Liver (tissue), 8 donors: ENCODE measurements at regions not wholly inside any gene's neighbourhood (a gene's known extent, or its start where the extent isn't known, plus 50 kb on each side); places are given as distances from the start of the nearest gene placed in this dataset.

Experiments
- DNase-seq: peaks from one replicate; pipeline ENCODE4 v3.0.0-alpha.2; 2017; ENCODE audit warnings: low spot score
- H3K27ac ChIP-seq, 2 donors: one replicate each; pipeline ENCODE4 v1.7.0; 2013; ENCODE audit warnings: inconsistent platforms in 2 of 2, low read length in 2 of 2, control low read depth in 1 of 2, low read depth in 1 of 2, mild to moderate bottlenecking in 1 of 2
- H3K27me3 ChIP-seq, 4 donors: one replicate each; pipeline versions ENCODE4 v1.6.1 to v1.7.0; 2013; ENCODE audit warnings: low read length in 3 of 4, inconsistent platforms in 1 of 4, mild to moderate bottlenecking in 1 of 4, moderate library complexity in 1 of 4; ENCODE audit not compliant: control insufficient read depth in 4 of 4, insufficient read depth in 4 of 4
- H3K36me3 ChIP-seq, 4 donors: one replicate each; pipeline versions ENCODE4 v1.6.1 to v1.7.0; 2013; ENCODE audit warnings: low read length in 3 of 4, mild to moderate bottlenecking in 3 of 4, low read depth in 1 of 4, moderate library complexity in 1 of 4; ENCODE audit not compliant: control insufficient read depth in 4 of 4, insufficient read depth in 3 of 4
- H3K4me1 ChIP-seq, 4 donors: one replicate each; pipeline versions ENCODE4 v1.6.1 to v1.7.0; 2013; ENCODE audit warnings: low read length in 3 of 4, mild to moderate bottlenecking in 3 of 4, moderate library complexity in 1 of 4; ENCODE audit not compliant: control insufficient read depth in 4 of 4, insufficient read depth in 4 of 4
- H3K4me3 ChIP-seq, 3 donors: one replicate each; pipeline versions ENCODE4 v1.6.1 to v1.7.0; 2013; ENCODE audit warnings: low read length in 3 of 3, control low read depth in 1 of 3, low read depth in 1 of 3, mild to moderate bottlenecking in 1 of 3
- H3K9ac ChIP-seq, 2 donors: one replicate each; pipeline ENCODE4 v1.7.0; 2013; ENCODE audit warnings: low read length in 2 of 2, mild to moderate bottlenecking in 2 of 2, moderate library complexity in 2 of 2, control low read depth in 1 of 2, low read depth in 1 of 2
- H3K9me3 ChIP-seq, 4 donors: one replicate each; pipeline versions ENCODE4 v1.6.1 to v1.7.0; 2013; ENCODE audit warnings: low read length in 3 of 4; ENCODE audit not compliant: control insufficient read depth in 4 of 4
- EGR1 ChIP-seq, 2 donors: IDR thresholded peaks; 2 replicates each; pipeline ENCODE4 v1.6.1; 2016 to 2018; ENCODE audit warnings: antibody characterized with exemption in 2 of 2, low read depth in 2 of 2
- FOXA1 ChIP-seq: IDR thresholded peaks from 2 replicates; pipeline ENCODE4 v1.6.1; 2016; ENCODE audit warnings: antibody characterized with exemption
- FOXA2 ChIP-seq: IDR thresholded peaks from 2 replicates; pipeline ENCODE4 v1.6.1; 2016; ENCODE audit warnings: antibody characterized with exemption
- GABPA ChIP-seq, 2 donors: IDR thresholded peaks in 1 of 2; conservative IDR thresholded peaks in 1 of 2; 2 replicates each; pipeline ENCODE4 v1.6.1; 2016; ENCODE audit warnings: antibody characterized with exemption in 2 of 2, mild to moderate bottlenecking in 1 of 2, moderate library complexity in 1 of 2
- HNF4A ChIP-seq, 2 donors: conservative IDR thresholded peaks; 2 replicates each; pipeline ENCODE4 v1.6.1; 2016; ENCODE audit warnings: antibody characterized with exemption in 2 of 2, mild to moderate bottlenecking in 2 of 2
- HNF4G ChIP-seq: IDR thresholded peaks from 2 replicates; pipeline ENCODE4 v1.6.1; 2016; ENCODE audit warnings: antibody characterized with exemption
- JUND ChIP-seq, 2 donors: IDR thresholded peaks; 2 replicates each; pipeline ENCODE4 v1.6.1; 2016; ENCODE audit warnings: antibody characterized with exemption in 2 of 2
- NR2F2 ChIP-seq: IDR thresholded peaks from 2 replicates; pipeline ENCODE4 v1.6.1; 2016; ENCODE audit warnings: antibody characterized with exemption
- RAD21 ChIP-seq, 2 donors: IDR thresholded peaks; 2 replicates each; pipeline ENCODE4 v1.6.1; 2016; ENCODE audit warnings: antibody characterized with exemption in 2 of 2, mild to moderate bottlenecking in 2 of 2
- RXRA ChIP-seq, 2 donors: IDR thresholded peaks; 2 replicates each; pipeline ENCODE4 v1.6.1; 2017 to 2018; ENCODE audit warnings: antibody characterized with exemption in 2 of 2, mild to moderate bottlenecking in 1 of 2
- SP1 ChIP-seq: IDR thresholded peaks from 2 replicates; pipeline ENCODE4 v1.6.1; 2018; ENCODE audit warnings: antibody characterized with exemption, mild to moderate bottlenecking
- TAF1 ChIP-seq: conservative IDR thresholded peaks from 2 replicates; pipeline ENCODE4 v1.6.1; 2016; ENCODE audit warnings: antibody characterized with exemption, mild to moderate bottlenecking
- YY1 ChIP-seq: IDR thresholded peaks from 2 replicates; pipeline ENCODE4 v1.6.1; 2016; ENCODE audit warnings: antibody characterized with exemption, mild to moderate bottlenecking
- WGBS: extraction: QIAGEN DNeasy Blood & Tissue Kit; methylation state at CpG from one replicate; pipeline ENCODE4 v1.1.7; 2013; 5-methylcytosine and 5-hydroxymethylcytosine counted together
- TF ChIP-seq, protein P1 (sequence below): fragments of 150-350 bp; IDR thresholded peaks from 2 replicates; pipeline ENCODE4 v1.5.1; 2017; ENCODE audit warnings: improper control_type of control experiment, low read depth, low read length; ENCODE audit not compliant: missing input control
- TF ChIP-seq, protein P2 (sequence below): IDR thresholded peaks from 2 replicates; pipeline ENCODE4 v1.6.1; 2016; ENCODE audit warnings: antibody characterized with exemption
- TF ChIP-seq, protein P3 (sequence below): IDR thresholded peaks from 2 replicates; pipeline ENCODE4 v1.6.1; 2016; ENCODE audit warnings: antibody characterized with exemption, mild to moderate bottlenecking
- TF ChIP-seq, protein P4 (sequence below): IDR thresholded peaks from 2 replicates; pipeline ENCODE4 v1.6.1; 2016; ENCODE audit warnings: antibody characterized with exemption
- TF ChIP-seq, protein P5 (sequence below): IDR thresholded peaks from 2 replicates; pipeline ENCODE4 v1.6.1; 2016; ENCODE audit warnings: antibody characterized with exemption
- donor health status: healthy.
- donor health status: healthy.
- donor health status: healthy.
- donor health status: healthy.
- donor health status: healthy.

DNA sequence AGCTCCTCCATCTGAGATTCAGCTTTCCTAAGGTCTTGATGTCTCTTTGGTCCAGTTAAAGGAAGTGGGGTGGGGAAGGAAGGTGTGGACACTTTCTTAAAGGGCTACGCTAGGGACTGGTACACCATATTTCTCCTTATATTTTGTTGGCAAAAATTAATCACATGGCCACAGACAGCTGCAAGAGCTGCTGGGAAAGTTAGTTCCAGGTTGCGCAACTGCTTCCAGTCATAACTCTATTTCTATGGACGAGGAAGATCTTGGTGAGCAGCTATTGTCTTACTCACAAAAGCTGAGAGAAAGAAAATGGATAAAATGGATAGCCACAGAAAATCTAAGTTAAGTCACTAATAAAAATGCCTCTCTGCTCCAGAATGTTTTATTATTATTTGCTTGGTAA lies 60.7 kb upstream of the PPM1B start:
- DNase-seq, result no peak
- Histone ChIP-seq H3K27me3 (no peaks in the 10 kb centered on the region), H3K9me3 (no peaks in the 10 kb centered on the region), H3K36me3 (no peaks in the 10 kb centered on the region), H3K9ac (no peak overlapping the region), H3K4me1 (peaks cover 0 to 3% (median 0%) of the 10 kb centered on the region in 4 donors), H3K4me3 (no peak overlapping the region), H3K27ac (no peak overlapping the region)
- TF ChIP-seq, protein P1, sequence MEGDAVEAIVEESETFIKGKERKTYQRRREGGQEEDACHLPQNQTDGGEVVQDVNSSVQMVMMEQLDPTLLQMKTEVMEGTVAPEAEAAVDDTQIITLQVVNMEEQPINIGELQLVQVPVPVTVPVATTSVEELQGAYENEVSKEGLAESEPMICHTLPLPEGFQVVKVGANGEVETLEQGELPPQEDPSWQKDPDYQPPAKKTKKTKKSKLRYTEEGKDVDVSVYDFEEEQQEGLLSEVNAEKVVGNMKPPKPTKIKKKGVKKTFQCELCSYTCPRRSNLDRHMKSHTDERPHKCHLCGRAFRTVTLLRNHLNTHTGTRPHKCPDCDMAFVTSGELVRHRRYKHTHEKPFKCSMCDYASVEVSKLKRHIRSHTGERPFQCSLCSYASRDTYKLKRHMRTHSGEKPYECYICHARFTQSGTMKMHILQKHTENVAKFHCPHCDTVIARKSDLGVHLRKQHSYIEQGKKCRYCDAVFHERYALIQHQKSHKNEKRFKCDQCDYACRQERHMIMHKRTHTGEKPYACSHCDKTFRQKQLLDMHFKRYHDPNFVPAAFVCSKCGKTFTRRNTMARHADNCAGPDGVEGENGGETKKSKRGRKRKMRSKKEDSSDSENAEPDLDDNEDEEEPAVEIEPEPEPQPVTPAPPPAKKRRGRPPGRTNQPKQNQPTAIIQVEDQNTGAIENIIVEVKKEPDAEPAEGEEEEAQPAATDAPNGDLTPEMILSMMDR, result no peak
- TF ChIP-seq SP1 (no peak), YY1 (no peak), FOXA1 (no peak), TAF1 (no peak), HNF4G (no peak), GABPA (IDR thresholded peaks at IDR 0.05 in 1 of 2, conservative IDR thresholded peaks at IDR 0.05 in 1 of 2) (no peak), NR2F2 (no peak)
- TF ChIP-seq, protein P2, sequence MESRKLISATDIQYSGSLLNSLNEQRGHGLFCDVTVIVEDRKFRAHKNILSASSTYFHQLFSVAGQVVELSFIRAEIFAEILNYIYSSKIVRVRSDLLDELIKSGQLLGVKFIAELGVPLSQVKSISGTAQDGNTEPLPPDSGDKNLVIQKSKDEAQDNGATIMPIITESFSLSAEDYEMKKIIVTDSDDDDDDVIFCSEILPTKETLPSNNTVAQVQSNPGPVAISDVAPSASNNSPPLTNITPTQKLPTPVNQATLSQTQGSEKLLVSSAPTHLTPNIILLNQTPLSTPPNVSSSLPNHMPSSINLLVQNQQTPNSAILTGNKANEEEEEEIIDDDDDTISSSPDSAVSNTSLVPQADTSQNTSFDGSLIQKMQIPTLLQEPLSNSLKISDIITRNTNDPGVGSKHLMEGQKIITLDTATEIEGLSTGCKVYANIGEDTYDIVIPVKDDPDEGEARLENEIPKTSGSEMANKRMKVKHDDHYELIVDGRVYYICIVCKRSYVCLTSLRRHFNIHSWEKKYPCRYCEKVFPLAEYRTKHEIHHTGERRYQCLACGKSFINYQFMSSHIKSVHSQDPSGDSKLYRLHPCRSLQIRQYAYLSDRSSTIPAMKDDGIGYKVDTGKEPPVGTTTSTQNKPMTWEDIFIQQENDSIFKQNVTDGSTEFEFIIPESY, result no peak
- 89% methylated on average over 3 of the region's 3 CpGs for WGBS

DNA sequence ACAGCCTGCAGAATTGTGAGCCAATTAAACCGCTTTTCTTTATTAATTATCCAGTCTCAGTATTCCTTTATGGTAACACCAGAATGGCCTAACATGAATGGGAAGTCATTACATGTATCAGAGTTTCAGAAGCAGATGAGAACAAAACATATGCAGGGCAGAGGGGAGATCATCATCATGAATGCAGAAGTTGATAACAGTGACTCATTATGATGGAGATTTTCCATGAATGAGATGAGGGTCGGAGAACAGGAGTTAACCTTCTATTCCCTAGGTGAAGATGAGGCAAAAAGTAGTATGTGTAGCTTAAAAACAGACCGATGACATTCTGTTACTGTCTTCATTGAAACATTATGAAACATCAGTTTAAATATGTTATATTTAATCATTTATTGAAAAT lies 59.5 kb upstream of the PPM1B start:
- H3K4me3 ChIP-seq, result no peak overlapping the region
- no peak for DNase-seq
- TF ChIP-seq RAD21 (IDR thresholded peaks at IDR 0.05) (no peak), SP1 (no peak), TAF1 (no peak), RXRA (IDR thresholded peaks at IDR 0.05) (no peak), NR2F2 (no peak), YY1 (no peak), GABPA (IDR thresholded peaks at IDR 0.05 in 1 of 2, conservative IDR thresholded peaks at IDR 0.05 in 1 of 2) (no peak), JUND (IDR thresholded peaks at IDR 0.05) (no peak), HNF4A (conservative IDR thresholded peaks at IDR 0.05) (no peak), FOXA2 (no peak), FOXA1 (no peak), EGR1 (IDR thresholded peaks at IDR 0.05; ENCODE audit: low read depth in 2 of 2) (no peak), HNF4G (no peak)
- TF ChIP-seq, protein P3, sequence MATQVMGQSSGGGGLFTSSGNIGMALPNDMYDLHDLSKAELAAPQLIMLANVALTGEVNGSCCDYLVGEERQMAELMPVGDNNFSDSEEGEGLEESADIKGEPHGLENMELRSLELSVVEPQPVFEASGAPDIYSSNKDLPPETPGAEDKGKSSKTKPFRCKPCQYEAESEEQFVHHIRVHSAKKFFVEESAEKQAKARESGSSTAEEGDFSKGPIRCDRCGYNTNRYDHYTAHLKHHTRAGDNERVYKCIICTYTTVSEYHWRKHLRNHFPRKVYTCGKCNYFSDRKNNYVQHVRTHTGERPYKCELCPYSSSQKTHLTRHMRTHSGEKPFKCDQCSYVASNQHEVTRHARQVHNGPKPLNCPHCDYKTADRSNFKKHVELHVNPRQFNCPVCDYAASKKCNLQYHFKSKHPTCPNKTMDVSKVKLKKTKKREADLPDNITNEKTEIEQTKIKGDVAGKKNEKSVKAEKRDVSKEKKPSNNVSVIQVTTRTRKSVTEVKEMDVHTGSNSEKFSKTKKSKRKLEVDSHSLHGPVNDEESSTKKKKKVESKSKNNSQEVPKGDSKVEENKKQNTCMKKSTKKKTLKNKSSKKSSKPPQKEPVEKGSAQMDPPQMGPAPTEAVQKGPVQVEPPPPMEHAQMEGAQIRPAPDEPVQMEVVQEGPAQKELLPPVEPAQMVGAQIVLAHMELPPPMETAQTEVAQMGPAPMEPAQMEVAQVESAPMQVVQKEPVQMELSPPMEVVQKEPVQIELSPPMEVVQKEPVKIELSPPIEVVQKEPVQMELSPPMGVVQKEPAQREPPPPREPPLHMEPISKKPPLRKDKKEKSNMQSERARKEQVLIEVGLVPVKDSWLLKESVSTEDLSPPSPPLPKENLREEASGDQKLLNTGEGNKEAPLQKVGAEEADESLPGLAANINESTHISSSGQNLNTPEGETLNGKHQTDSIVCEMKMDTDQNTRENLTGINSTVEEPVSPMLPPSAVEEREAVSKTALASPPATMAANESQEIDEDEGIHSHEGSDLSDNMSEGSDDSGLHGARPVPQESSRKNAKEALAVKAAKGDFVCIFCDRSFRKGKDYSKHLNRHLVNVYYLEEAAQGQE, result no peak
- TF ChIP-seq, protein P4, sequence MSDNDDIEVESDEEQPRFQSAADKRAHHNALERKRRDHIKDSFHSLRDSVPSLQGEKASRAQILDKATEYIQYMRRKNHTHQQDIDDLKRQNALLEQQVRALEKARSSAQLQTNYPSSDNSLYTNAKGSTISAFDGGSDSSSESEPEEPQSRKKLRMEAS, result no peak
- TF ChIP-seq, protein P5, sequence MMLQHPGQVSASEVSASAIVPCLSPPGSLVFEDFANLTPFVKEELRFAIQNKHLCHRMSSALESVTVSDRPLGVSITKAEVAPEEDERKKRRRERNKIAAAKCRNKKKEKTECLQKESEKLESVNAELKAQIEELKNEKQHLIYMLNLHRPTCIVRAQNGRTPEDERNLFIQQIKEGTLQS, result no peak
- TF ChIP-seq, protein P2, result no peak
- TF ChIP-seq, protein P1, result no peak
- H3K9ac ChIP-seq, result no peak overlapping the region
- H3K4me1 ChIP-seq, result no peaks in the 10 kb centered on the region
- no peaks in the 10 kb centered on the region for H3K36me3 ChIP-seq
- H3K9me3 ChIP-seq, result no peaks in the 10 kb centered on the region
- WGBS, result 91% methylated on average over 3 of the region's 3 CpGs
- no peak overlapping the region for H3K27ac ChIP-seq
- no peaks in the 10 kb centered on the region for H3K27me3 ChIP-seq
